Endometrium (tissue), 2 donors: ENCODE measurements at regions not wholly inside any gene's neighbourhood (a gene's known extent, or its start where the extent isn't known, plus 50 kb on each side); places are given as distances from the start of the nearest gene placed in this dataset.
"Not testable (repeated sequence)": the region's sequence is repeated elsewhere in the genome, so short reads cannot be mapped to it uniquely, and the experiment has no call there.

Experiments used
- FAIRE-seq: peaks from 2 replicates; lab custom pipeline; 2012; peaks lifted over from hg19 to GRCh38; lab: Jason Lieb, UNC
- donor health status: control.
- donor health status: control.

GRCh38 chr2:49318531-49318930 is 164.2 kb upstream of the FSHR start:
- no peak for FAIRE-seq

DNA sequence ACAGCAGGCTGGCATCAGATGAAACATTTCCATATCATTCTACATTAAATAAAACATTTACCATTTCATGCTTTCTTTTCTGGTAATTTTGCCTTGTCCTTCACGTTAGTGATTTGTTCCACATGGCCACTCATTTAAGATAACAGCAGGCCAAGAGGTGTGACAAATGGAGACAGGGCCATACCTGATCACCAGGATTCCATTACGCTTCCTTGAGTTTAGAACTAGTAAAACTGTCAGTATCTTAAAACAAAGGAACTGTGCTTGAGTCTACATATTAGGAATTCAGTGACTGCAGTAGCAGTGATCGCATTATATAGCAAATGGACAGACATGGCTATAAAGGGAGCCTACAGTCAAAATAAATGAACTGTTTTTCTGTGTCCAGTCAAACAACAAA is 155.1 kb upstream of the FSHR start:
- no peak for FAIRE-seq

DNA sequence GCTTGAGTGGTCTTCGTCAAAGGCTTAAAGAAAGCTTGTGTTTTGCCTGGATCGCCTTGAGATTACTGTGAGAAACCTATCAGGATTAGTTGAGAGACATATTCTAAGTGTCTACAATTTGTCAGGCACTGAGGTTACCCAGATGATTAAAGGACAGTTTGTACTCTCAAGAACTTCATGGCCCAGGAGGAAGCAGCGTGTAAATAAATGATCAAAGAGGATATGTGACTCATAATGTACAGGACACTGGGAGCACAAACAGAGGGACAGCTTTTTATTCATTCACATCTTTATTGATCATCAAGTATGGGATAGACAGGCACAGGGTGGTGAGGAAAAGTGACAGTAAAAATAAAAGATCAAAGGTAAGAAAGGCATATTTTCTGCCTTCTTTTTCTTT is 152.6 kb upstream of the FSHR start:
- no peak for FAIRE-seq

GRCh38 chr2:49298693-49299092 is 144.4 kb upstream of the FSHR start:
- FAIRE-seq = not testable (repeated sequence)

GRCh38 chr2:49298230-49298629 is 143.9 kb upstream of the FSHR start:
- no peak for FAIRE-seq

- no peak for FAIRE-seq
These were observed 142.0 kb upstream of the FSHR start for GRCh38 chr2:49296107-49296867.

DNA sequence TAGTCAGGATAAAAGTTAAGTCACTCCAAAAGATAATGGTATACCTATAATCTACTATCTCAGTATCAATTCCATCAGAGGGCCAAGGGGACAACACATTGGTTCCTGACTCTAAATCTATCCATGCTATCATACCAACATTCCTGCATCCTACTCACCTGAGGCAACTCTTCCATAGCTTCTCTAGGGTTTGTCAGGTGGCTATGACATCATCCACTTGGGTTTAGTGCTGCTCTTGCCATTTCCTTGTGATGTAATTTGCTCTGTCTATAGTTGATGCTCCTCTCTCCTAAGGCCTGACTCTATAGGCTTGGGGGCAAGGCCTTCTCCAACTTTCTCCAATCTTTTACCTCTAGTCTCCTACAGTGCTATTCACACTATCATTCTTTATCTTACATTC is 139.9 kb upstream of the FSHR start:
- FAIRE-seq = no peak

DNA sequence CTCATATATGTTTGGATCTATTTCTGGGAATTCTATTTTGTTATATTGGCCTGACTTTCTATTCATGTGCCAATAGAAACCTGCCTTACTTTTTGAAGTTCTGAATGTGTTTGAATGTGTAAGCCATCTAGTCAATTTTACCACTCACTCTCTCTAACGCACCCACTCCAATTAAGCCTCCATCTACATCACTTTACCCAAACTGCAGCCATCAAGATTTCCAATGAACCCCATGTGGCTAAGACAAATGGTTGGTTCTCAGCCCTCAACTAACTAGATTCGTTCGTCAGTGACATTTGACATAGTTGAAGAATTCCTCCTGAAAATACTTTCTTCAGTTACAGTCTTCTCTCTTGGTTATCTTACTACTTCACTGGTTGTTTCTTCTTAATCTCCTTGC is 137.3 kb upstream of the FSHR start:
- FAIRE-seq = no peak

DNA sequence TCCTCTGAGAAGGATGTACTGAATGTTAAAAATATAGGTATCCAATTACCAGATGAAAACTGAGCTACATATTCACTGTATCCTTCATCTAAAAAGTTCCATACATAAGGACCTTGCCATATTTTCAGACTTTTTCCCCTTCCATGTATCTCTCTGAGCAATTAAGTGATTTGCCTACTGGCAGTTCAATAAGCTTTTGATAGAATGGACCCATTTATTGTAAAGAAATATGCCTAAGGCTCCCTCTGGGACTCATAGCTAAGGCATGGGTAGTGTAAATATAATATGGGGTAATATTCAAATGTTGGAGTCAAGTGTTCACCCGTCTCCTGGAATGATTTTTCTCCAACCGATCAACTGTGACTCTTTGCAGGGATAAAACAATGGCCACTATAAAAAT is 135.4 kb upstream of the FSHR start:
- FAIRE-seq = no peak

DNA sequence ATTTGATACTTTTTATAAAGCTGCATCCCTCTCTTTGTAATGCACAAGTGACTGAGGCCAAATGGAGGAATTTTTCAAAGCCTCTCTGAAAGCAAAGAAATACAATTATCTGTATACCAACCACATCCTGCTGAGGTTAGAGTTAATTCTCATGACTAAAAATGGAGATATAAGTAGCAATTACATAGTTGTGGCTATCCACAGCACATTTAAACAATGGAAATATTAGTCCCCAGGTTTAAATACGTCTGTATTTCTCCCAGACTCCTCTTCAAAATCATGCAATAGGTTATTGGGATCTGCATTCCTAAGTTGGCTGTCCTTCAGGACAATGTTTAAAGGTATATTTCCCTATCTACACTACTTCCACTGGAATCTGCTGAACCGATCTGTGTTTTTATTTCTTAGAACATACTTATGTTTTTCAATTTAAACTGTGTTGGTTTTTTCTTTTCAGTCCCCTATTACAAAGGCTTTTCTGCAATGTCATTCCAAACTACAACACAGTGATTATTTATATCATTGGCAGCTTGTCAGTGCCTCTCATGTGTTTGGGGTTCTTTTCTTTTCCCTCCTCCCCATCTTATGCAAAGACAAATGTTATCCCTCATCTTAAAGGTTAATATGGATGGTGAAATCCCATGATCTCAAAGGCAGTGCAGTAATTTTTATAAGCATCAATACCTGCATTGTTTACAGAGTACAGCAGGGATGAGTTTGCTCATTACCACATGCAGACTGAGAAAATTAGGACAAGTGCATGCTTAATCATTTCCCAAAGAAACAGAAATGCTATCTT is 134.8 kb upstream of the FSHR start:
- no peak for FAIRE-seq

DNA sequence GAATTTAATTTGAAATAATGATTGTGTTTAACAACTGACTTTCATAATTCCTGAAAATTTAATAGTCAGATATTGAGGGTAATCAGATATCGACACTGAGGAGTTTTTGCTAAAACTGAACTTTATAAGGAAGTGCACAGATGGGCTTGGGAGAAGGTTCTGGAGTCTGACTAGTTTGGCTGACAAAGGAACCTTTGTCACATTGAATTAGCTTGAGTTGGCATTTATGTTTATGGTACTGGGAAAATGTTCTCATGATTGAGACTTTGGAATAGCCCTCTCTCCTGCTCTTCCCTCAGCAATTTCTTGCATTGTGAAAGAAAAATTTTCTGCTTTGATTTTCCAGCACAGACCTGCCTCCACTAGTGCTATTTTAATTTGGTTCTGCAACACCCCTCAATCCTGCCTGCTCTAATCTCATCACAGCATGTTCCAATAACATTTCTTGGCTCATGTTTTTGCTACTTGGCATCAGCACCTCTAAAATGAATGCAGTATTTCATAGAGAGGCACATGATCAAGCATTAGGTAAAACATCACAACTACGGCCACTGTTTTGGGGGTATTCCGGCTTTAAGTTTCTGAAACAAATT is 133.9 kb upstream of the FSHR start:
- FAIRE-seq = no peak

DNA sequence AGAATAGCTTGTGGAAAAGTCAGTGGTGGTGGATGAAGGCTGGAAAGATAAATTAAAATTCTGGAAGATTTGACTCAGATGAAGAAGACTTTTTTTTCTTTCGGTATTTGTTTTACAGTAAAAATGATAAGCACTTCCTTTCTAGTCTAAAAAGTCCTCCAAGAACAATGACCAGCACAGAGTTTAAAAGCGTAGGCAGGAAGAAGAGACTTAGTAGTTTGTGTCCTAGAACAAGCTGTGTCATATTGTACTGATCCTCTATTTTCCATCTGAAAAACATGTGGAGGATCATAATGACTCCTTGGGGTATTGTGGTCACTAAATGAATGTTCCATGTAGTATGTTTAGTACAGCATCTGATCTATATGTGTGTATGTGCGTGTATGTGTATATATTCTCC is 132.4 kb upstream of the FSHR start:
- no peak for FAIRE-seq

DNA sequence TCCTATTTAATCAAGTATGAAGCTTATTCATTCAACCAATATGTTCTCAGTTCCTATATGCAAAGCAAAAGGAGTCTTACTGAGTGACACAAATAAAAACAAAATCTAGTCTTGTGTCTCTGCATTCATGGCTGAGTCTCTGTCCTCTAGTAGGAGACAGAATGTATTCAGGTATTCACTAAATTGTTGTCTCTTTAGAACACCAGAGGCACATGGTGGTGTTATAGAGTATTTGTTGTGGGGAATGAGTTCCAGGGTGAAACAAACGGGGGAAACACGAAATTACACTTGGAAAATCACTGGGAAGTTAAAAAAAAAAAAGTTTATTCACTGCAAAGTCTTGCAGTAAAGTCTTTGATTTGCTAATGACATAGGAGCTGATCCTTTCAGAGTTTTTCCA is 131.7 kb upstream of the FSHR start:
- no peak for FAIRE-seq

GRCh38 chr2:49278561-49278960 is 124.2 kb upstream of the FSHR start:
- no peak for FAIRE-seq

DNA sequence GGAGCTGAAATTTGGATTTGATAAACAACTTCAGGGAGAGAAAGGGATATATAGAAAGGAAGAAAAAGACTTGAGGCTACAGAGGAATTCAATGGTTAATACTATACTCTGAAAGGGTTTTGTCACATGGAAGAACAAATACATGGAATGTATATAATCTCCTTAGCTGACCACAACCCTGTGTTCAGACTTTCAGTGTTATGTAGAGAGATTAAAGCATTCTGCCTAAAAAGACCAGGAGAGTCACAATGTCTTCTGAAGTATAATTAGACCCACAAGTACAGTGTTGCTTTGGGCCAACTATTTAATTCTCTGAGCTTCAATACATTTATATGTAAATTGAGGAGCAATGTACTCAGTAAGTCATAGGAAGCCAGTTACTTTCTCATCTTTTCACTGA is 123.8 kb upstream of the FSHR start:
- FAIRE-seq = no peak

GRCh38 chr2:49271060-49271606 is 116.8 kb upstream of the FSHR start:
- FAIRE-seq = no peak

- FAIRE-seq = no peak
These were observed 115.8 kb upstream of the FSHR start for GRCh38 chr2:49270091-49270490.

- no peak for FAIRE-seq
These were observed 111.2 kb upstream of the FSHR start for GRCh38 chr2:49265471-49265870.

DNA sequence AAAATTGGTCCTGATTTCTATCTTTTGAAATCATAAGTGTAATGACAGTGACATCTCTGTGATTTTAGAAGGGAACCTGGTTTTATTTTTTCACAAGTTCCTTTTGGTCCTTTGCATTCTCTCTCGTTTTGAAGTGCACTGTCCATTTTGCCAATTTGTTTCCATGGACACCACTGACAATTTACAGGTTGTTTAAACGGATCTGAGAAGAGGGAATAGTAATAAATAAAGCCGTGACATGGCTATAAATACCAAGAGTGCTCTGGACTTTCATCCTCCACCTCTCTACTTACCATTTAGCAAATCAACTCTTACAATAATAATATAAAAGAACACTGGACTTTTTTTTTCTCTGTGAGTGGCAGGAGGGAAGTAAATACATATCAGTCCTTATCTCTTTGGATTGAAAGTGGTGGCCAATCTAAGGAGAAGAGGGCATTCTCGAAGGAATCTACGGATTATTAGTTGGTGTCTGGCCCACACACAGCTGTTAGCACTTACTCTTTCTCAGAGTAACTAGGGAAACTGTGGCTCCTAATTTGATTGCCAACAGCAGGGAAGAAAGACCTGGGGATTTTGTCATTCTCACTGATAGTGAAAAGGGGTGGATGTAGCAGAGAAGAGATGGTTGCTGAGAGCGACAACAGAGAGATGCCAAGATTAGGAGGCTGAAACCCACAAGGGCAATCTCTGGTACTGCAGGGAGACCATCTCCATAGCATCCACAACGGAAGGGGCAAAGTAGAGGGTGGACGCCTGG is 108.7 kb upstream of the FSHR start:
- FAIRE-seq = no peak

- no peak for FAIRE-seq
These were observed 107.5 kb upstream of the FSHR start for GRCh38 chr2:49261781-49262180.

DNA sequence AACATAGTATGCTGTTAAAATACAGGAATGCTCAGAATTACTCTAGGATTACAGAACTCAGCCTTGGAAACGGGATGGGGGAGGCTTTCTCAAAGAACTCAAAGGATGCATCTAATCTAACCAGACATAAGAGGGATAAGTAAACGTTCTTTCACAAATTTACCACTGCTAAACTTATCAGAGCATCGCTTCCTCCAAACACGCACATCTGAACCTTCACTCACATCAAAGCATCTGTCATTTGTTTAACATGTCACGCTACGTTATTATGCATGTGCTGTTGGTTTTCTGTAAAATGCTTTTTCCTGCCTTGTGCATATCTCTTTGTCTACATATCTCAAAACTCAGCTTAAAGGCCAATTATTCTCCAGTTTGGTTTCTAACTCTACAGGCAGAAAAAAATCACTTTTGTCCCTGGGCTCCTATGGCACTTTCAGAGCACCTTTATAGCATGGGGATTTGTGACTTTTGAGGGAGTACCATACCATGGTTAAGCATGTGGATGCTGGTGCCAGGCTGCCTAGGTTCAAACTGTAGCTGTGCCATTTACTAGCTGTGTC is 106.7 kb upstream of the FSHR start:
- no peak for FAIRE-seq

GRCh38 chr2:49259926-49260325 is 105.6 kb upstream of the FSHR start:
- no peak for FAIRE-seq
